RWPE1 (cell line): ENCODE measurements at regions not wholly inside any gene's neighbourhood (a gene's known extent, or its start where the extent isn't known, plus 50 kb on each side); places are given as distances from the start of the nearest gene placed in this dataset.
"Not testable (repeated sequence)": the region's sequence is repeated elsewhere in the genome, so short reads cannot be mapped to it uniquely, and the experiment has no call there.

Source experiments
- CTCF ChIA-PET: fragments of 350-600 bp; sonication (Branson Sonifier 250); formaldehyde crosslinking; extraction: SDS; loops from one replicate; lab custom pipeline; 2021; lab: Yijun Ruan, JAX
- POLR2A ChIA-PET: fragments of 400-600 bp; formaldehyde crosslinking; extraction: SDS; loops from one replicate; lab custom pipeline; 2020; ENCODE audit warnings: antibody characterized with exemption; ENCODE audit not compliant: low non-redundant PET; lab: Yijun Ruan, JAX
- DNase-seq: peaks from one replicate; pipeline ENCODE4 v3.0.0; 2012; ENCODE audit warnings: low spot score
- H3K27ac ChIP-seq: fragments of 450-650 bp; 2 replicates; pipeline ENCODE4 v1.5.1; 2017
- TF ChIP-seq, protein P1 (sequence below): fragments of 450-650 bp; conservative IDR thresholded peaks from 2 replicates; pipeline ENCODE4 v1.5.1; 2017; ENCODE audit warnings: low read depth, mild to moderate bottlenecking

DNA sequence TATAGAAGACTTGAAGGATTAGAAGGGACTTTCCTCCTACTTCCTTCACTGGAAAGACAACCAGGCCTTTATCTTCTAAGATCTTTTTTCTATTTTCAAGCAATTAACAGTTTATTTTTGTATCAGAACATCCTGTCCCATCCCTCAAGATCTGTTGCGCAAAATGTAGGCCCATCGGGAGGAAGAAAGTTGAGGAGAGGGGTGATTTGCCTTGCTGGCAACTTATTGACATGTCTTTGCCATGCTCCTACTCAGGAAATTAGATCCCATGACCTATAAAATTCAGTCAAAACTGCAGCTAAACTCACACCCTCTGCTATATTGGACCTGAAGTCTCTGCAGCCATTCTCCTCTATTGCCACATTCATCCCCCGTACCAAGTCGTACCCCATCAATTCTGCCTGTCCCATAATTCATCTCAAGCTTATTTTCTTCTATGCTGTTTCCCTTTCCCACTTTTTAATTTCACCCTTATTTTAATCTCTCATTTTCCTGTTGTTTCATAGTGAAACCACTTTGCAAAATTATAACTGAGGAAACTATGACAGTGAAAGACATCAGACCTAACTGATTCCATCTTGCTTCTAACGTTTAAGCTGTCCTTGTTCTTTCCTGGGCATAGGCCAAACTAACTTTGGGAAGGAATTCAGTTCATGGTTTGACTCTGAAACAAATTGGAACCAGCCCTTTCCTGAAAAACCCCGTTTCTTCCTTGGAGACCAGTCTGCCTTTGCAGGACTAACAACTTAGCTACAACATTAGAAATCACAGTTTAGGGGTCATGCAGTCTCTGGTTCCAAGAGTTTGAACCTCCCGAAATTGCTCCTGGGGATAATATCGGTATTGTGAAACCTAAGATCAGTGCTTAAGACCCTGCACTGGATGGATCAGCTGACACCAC, 195.7 kb upstream of the PTBP2 start:
- no peak for DNase-seq
- POLR2A ChIA-PET: no interaction called here

DNA sequence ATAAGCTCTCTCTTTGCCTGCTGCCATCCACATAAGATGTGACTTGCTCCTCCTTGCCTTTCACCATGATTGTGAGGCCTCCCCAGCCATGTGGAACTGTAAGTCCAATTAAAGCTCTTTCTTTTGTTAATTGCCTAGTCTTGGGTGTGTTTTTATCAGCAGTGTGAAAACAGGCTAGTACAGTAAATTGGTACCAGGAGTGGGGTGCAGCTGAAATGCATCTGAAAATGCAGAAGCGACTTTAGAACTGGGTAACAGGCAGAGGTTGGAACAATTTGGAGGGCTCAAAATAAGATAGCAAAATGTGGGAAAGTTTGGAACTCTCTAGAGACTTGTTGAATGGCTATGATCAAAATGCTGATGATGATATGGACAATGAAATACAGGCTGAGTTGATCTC, 192.9 kb upstream of the PTBP2 start:
- H3K27ac ChIP-seq, DNase-seq, CTCF ChIA-PET, POLR2A ChIA-PET: not testable (repeated sequence)

More for the DNA sequence above, 195.7 kb upstream of the PTBP2 start:
- CTCF ChIA-PET: interaction anchor here (0.6 kb wide), 1 partner anchor 1418 kb away, joined by 3 read pairs; no protein-coding TSS in a partner anchor
- no peak overlapping the region for H3K27ac ChIP-seq
- TF ChIP-seq, protein P1, sequence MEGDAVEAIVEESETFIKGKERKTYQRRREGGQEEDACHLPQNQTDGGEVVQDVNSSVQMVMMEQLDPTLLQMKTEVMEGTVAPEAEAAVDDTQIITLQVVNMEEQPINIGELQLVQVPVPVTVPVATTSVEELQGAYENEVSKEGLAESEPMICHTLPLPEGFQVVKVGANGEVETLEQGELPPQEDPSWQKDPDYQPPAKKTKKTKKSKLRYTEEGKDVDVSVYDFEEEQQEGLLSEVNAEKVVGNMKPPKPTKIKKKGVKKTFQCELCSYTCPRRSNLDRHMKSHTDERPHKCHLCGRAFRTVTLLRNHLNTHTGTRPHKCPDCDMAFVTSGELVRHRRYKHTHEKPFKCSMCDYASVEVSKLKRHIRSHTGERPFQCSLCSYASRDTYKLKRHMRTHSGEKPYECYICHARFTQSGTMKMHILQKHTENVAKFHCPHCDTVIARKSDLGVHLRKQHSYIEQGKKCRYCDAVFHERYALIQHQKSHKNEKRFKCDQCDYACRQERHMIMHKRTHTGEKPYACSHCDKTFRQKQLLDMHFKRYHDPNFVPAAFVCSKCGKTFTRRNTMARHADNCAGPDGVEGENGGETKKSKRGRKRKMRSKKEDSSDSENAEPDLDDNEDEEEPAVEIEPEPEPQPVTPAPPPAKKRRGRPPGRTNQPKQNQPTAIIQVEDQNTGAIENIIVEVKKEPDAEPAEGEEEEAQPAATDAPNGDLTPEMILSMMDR: no peak

DNA sequence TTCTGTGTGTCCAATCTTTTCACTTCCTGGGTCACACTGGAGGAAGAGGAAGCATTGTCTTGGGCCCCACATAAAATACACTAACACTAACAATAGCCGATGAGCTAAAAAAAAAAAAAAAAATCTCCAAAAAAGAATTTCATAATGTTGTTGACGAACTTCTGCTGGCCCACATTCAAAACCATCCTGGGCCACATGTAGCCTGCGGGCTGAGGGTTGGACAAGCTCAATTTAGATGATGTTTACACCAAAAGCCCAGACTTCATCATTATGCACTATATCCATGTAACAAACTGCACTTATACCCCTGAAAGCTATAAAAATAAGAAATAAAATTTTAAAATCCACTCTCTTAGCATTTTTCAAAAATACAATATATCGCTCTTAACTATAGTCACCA, 187.8 kb upstream of the PTBP2 start:
- TF ChIP-seq, protein P1: no peak
- POLR2A ChIA-PET: no interaction called here
- no peak for DNase-seq
- no peak overlapping the region for H3K27ac ChIP-seq
- CTCF ChIA-PET: no interaction called here

DNA sequence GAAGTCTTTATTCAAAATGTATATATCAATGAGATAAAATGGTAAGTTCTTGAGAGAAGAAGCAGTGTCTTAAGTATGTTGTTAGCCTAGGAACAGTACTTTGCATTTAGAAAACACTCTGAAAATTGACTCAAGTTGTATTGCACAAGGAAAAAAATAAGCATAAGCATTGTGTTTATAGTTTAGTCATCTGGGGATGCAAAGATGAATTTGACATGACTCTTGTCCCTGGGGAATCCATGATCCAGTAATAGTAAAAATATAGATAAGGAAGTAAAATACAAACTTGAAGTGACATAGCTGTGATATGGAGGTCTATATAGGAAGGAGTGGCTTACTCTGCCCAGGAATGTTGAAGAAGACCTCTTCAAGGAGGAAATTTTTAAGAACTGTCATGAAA, 185.0 kb upstream of the PTBP2 start:
- no peak for DNase-seq
- ChIA-PET POLR2A (no interaction called here), CTCF (no interaction called here)
- no peak overlapping the region for H3K27ac ChIP-seq
- TF ChIP-seq, protein P1: no peak

DNA sequence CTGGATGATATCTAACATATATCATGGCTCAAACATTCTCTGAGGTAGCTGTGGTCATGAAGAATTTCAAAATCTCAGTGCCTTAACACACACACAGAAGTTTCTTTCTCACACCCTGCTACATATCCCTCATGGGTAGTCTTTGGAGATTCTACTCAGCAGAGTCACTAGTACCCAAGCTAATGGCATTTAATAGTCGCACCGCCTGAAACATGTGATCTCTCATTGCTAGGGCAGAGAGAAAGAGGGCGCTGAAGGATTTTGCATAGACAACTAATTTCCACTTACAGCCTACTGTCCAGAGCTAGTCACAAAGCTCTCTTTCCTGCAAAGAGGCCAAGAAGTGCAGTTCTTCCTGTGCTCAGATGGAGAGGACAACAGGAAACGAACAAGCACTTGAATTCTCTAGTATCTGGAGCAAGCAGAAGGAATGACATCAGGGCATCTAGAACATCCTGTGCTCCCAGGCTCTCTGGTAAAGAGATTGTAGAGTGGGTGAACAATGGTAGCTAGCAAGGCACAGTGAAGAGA, 183.4 kb upstream of the PTBP2 start:
- TF ChIP-seq, protein P1: no peak
- no peak for DNase-seq
- ChIA-PET POLR2A (no interaction called here), CTCF (no interaction called here)
- no peak overlapping the region for H3K27ac ChIP-seq

DNA sequence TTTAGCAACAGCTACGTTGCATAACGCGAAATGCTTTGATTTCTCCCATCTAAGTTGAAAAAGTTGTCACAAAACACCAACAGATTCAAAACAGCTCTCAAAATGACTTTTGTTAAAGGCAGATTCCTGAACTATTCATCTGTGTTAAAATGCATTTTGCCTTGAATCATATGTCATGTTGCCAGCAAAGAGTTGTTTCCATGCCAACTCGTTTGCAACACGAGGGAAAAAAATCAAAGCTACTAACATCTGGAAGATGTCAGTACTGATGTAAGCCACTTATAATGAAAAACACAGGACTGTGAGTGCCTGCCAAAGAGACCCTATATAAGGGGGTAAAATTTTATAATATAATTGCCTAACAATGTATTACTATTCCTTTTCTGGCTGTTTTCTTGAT, 182.7 kb upstream of the PTBP2 start:
- POLR2A ChIA-PET: no interaction called here
- CTCF ChIA-PET: no interaction called here
- DNase-seq: no peak
- H3K27ac ChIP-seq: no peak overlapping the region
- TF ChIP-seq, protein P1: no peak

DNA sequence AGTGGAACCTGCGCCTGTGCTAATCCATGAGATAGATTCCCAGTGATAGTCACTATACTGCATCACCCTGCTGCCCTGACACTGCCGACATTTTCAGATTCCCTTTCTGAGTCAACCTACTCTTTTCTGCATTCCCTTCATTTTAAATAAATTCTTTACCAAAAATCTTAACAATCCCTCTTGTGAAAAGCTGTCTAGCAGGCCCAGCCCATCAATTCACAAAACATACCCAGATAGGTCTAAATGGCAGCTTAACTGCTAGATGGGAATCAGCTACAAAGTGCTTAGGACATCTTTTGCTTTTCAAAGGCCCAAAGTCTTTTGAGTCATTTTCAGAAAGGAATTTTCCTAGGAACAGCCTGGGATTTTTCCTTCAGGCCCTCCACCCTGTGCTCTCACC, 180.1 kb upstream of the PTBP2 start:
- CTCF ChIA-PET: no interaction called here
- no peak for DNase-seq
- no peak overlapping the region for H3K27ac ChIP-seq
- TF ChIP-seq, protein P1: no peak
- POLR2A ChIA-PET: no interaction called here
